Adrenal gland (tissue), 5 donors: ENCODE measurements at regions not wholly inside any gene's neighbourhood (a gene's known extent, or its start where the extent isn't known, plus 50 kb on each side); places are given as distances from the start of the nearest gene placed in this dataset.

Experiments used
- CTCF ChIP-seq, 6 experiments: fragments of 450-650 bp in 4 of 6; fragments of 200-600 bp in 2 of 6; sonication (generic) in 1 of 6; IDR thresholded peaks; 1 replicate in 5 of 6; 2 replicates in 1 of 6; pipeline versions ENCODE4 v1.5.1 to v1.8.0; 2016 to 2021; ENCODE audit warnings: antibody characterized with exemption in 6 of 6, mild to moderate bottlenecking in 2 of 6, moderate library complexity in 1 of 6
- POLR2A ChIP-seq, 2 donors: fragments of 450-650 bp; IDR thresholded peaks; one replicate each; pipeline ENCODE4 v1.6.1; 2017; ENCODE audit warnings: antibody characterized with exemption in 2 of 2, mild to moderate bottlenecking in 2 of 2, moderate library complexity in 1 of 2
- donor health status: DM: no; HTN: no; CAD: no.

- TF ChIP-seq CTCF (IDR thresholded peaks at IDR 0.05) (no peak), POLR2A (IDR thresholded peaks at IDR 0.05) (no peak)
Measured at GRCh38 chr12:53860426-53861345, 77.9 kb upstream of the HOXC13 start.
